CD4-positive, CD25-positive, alpha-beta regulatory T cell (primary cell): ENCODE measurements at regions not wholly inside any gene's neighbourhood (a gene's known extent, or its start where the extent isn't known, plus 50 kb on each side); places are given as distances from the start of the nearest gene placed in this dataset.
"Not testable (repeated sequence)": the region's sequence is repeated elsewhere in the genome, so short reads cannot be mapped to it uniquely, and the experiment has no call there.

Source experiments
- ATAC-seq, 2 donors: fragments of 150-1000 bp; cut with Tn5 transposase; one replicate each; pipeline ENCODE4 v1.10.0; 2021; ENCODE audit warnings: low read depth in 2 of 2, moderate number of reproducible peaks in 2 of 2, moderate library complexity in 1 of 2
- DNase-seq, 3 donors: peaks; one replicate each; pipeline versions ENCODE4 v3.0.0 to v3.0.0-alpha.2; 2012 to 2022; ENCODE audit warnings: mixed read lengths in 1 of 3
- H3K27ac ChIP-seq: one replicate; pipeline ENCODE4 v1.7.0; 2013; ENCODE audit warnings: mild to moderate bottlenecking, low read length; ENCODE audit not compliant: insufficient read depth, poor library complexity, severe bottlenecking
- H3K27me3 ChIP-seq: one replicate; pipeline ENCODE4 v1.7.0; 2013; ENCODE audit warnings: low read length; ENCODE audit not compliant: control insufficient read depth, insufficient read depth
- H3K36me3 ChIP-seq: one replicate; pipeline ENCODE4 v1.7.0; 2013; ENCODE audit warnings: mild to moderate bottlenecking, low read length, moderate library complexity; ENCODE audit not compliant: control insufficient read depth, insufficient read depth
- H3K4me1 ChIP-seq: 2 replicates; pipeline ENCODE4 v1.7.0; 2013; ENCODE audit warnings: mild to moderate bottlenecking, low read length; ENCODE audit not compliant: insufficient read depth, control insufficient read depth, poor library complexity, severe bottlenecking
- H3K4me3 ChIP-seq: one replicate; pipeline ENCODE4 v1.7.0; 2013; ENCODE audit warnings: low read depth, mild to moderate bottlenecking, low read length, moderate library complexity
- H3K9me3 ChIP-seq, 2 experiments: 1 replicate in 1 of 2; 2 replicates in 1 of 2; pipeline ENCODE4 v1.7.0; 2013; ENCODE audit warnings: low read length in 2 of 2, mild to moderate bottlenecking in 1 of 2, moderate library complexity in 1 of 2; ENCODE audit not compliant: control insufficient read depth in 2 of 2
- H3K27ac Mint-ChIP-seq, 3 donors: one replicate each; pipeline ENCODE4 v1.8.0; 2020 to 2022; ENCODE audit warnings: mild to moderate bottlenecking in 3 of 3, mixed read lengths in 3 of 3, moderate library complexity in 2 of 3
- H3K27me3 Mint-ChIP-seq: one replicate; pipeline ENCODE4 v1.8.0; 2022; ENCODE audit warnings: mild to moderate bottlenecking, mixed read lengths
- H3K36me3 Mint-ChIP-seq: one replicate; pipeline ENCODE4 v1.8.0; 2020; ENCODE audit warnings: mixed read lengths
- H3K4me1 Mint-ChIP-seq, 4 donors: one replicate each; pipeline ENCODE4 v1.8.0; 2020 to 2022; ENCODE audit warnings: mixed read lengths in 4 of 4, mild to moderate bottlenecking in 1 of 4
- H3K4me3 Mint-ChIP-seq, 4 donors: one replicate each; pipeline ENCODE4 v1.8.0; 2020 to 2022; ENCODE audit warnings: mild to moderate bottlenecking in 4 of 4, mixed read lengths in 4 of 4, moderate library complexity in 3 of 4
- H3K9me3 Mint-ChIP-seq, 7 donors: one replicate each; pipeline ENCODE4 v1.8.0; 2020 to 2022; ENCODE audit warnings: mixed read lengths in 7 of 7, mild to moderate bottlenecking in 3 of 7, moderate library complexity in 2 of 7

DNA sequence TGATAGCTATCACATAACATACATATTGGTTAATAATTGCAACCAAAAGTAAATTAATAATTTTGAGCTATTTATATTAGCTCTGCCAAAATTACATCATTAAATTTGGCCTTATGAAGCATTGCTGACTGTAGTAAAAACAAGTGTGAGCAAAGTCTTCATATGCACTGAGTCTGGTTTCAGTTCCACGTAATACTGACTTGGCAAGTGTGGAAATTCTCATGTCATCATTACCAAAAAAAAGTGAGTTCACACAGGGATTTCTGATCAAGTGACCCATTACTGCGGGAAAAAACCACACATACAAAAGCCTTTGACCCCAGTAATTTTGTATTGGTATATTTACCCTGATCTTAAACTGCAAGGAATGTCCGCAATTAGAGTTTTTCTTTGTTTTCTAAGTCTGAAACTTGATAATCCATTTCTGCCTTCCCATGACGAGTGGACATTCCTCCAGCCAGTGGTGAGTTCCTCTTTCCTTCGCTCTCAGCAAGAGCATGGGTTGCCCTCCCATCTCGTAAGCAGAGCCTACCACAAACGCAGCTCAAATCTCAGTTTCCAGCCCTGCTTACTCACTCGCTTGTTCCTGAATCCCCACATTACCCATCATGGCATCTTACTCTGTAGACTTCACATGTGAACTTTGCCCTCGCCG is 220.2 kb upstream of the DMRT1 start:
- Mint-ChIP-seq H3K4me3 (no peak overlapping the region), H3K27ac (no peak overlapping the region), H3K4me1 (peaks cover 0 to 2% (median 0%) of the 10 kb centered on the region in 4 donors), H3K36me3 (no peaks in the 10 kb centered on the region), H3K9me3 (peaks cover 0 to 1% (median 0%) of the 10 kb centered on the region in 7 donors), H3K27me3 (peaks cover 18% of the 10 kb centered on the region)
- Histone ChIP-seq H3K27me3 (no peaks in the 10 kb centered on the region), H3K27ac (no peak overlapping the region), H3K4me3 (no peak overlapping the region), H3K9me3 (no peaks in the 10 kb centered on the region), H3K36me3 (no peaks in the 10 kb centered on the region), H3K4me1 (no peaks in the 10 kb centered on the region)
- ATAC-seq: no peak
- DNase-seq: no peak

GRCh38 chr9:624935-625500 is 216.5 kb upstream of the DMRT1 start:
- no peaks in the 10 kb centered on the region for H3K36me3 Mint-ChIP-seq
- H3K9me3 Mint-ChIP-seq: peaks cover 0 to 1% (median 0%) of the 10 kb centered on the region in 7 donors
- no peaks in the 10 kb centered on the region for H3K36me3 ChIP-seq
- no peak overlapping the region for H3K4me3 ChIP-seq
- H3K27ac Mint-ChIP-seq: peak overlapping the region in 1 of 3 donors; percentile 58
- H3K4me1 ChIP-seq: no peaks in the 10 kb centered on the region
- H3K27me3 Mint-ChIP-seq: peaks cover 9% of the 10 kb centered on the region
- no peak overlapping the region for H3K27ac ChIP-seq
- DNase-seq: no peak
- peaks cover 0 to 8% (median 0%) of the 10 kb centered on the region in 4 donors for H3K4me1 Mint-ChIP-seq
- H3K4me3 Mint-ChIP-seq: no peak overlapping the region
- H3K9me3 ChIP-seq: no peaks in the 10 kb centered on the region
- ATAC-seq: no peak
- no peaks in the 10 kb centered on the region for H3K27me3 ChIP-seq

GRCh38 chr9:625613-626012 is 215.9 kb upstream of the DMRT1 start:
- ATAC-seq (no peak), DNase-seq (no peak)
- Histone ChIP-seq H3K4me3 (no peak overlapping the region), H3K27me3 (no peaks in the 10 kb centered on the region), H3K36me3 (no peaks in the 10 kb centered on the region), H3K9me3 (no peaks in the 10 kb centered on the region), H3K4me1 (no peaks in the 10 kb centered on the region), H3K27ac (no peak overlapping the region)
- Mint-ChIP-seq H3K27me3 (peaks cover 9% of the 10 kb centered on the region), H3K4me1 (peaks cover 0 to 8% (median under 1%) of the 10 kb centered on the region in 4 donors), H3K4me3 (no peak overlapping the region), H3K9me3 (peaks cover 0 to 1% (median 0%) of the 10 kb centered on the region in 7 donors), H3K36me3 (no peaks in the 10 kb centered on the region), H3K27ac (peak overlapping the region in 2 of 3 donors; percentile 25 to 58)

DNA sequence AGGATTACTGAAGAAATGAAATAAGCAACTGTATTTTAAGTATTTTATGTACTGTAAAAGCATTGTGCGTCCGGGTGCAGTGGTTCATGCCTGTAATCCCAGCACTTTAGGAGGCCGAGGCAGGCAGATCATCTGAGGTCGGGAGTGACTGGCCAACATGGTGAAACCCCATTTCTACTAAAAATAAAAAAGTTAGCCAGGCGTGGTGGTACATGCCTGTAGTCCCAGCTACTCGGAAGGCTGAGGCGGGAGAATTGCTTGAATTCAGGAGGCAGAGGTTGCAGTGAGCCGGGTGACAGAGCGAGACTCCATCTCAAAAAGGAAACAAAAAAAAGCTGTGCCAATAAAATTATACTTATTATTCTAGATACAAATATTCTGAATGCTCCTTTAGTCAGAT is 215.4 kb upstream of the DMRT1 start:
- H3K4me3 Mint-ChIP-seq, H3K36me3 ChIP-seq, H3K4me1 ChIP-seq, H3K9me3 ChIP-seq, ATAC-seq, H3K27me3 ChIP-seq, H3K9me3 Mint-ChIP-seq, H3K27ac ChIP-seq, H3K36me3 Mint-ChIP-seq, DNase-seq, H3K27me3 Mint-ChIP-seq, H3K4me3 ChIP-seq: not testable (repeated sequence)
- Mint-ChIP-seq H3K4me1 (peaks cover 0 to 13% (median 4%) of the 10 kb centered on the region in 4 donors), H3K27ac (peak overlapping the region in 2 of 3 donors; percentile 14 to 25)

GRCh38 chr9:626596-626995 is 214.9 kb upstream of the DMRT1 start:
- peaks cover under 1 to 18% (median 7%) of the 10 kb centered on the region in 4 donors for H3K4me1 Mint-ChIP-seq
- Histone ChIP-seq H3K4me1 (peaks cover 6% of the 10 kb centered on the region), H3K36me3 (no peaks in the 10 kb centered on the region), H3K9me3 (no peaks in the 10 kb centered on the region), H3K4me3 (no peak overlapping the region), H3K27ac (no peak overlapping the region), H3K27me3 (no peaks in the 10 kb centered on the region)
- H3K27me3 Mint-ChIP-seq: peaks cover 9% of the 10 kb centered on the region
- H3K4me3 Mint-ChIP-seq: no peak overlapping the region
- DNase-seq: no peak
- no peaks in the 10 kb centered on the region for H3K36me3 Mint-ChIP-seq
- H3K9me3 Mint-ChIP-seq: peaks cover 0 to 1% (median 0%) of the 10 kb centered on the region in 7 donors
- ATAC-seq: no peak
- H3K27ac Mint-ChIP-seq: no peak overlapping the region

GRCh38 chr9:627336-627970 is 214.0 kb upstream of the DMRT1 start:
- Mint-ChIP-seq H3K36me3 (no peaks in the 10 kb centered on the region), H3K27me3 (peaks cover 7% of the 10 kb centered on the region), H3K9me3 (peaks cover 0 to 3% (median 0%) of the 10 kb centered on the region in 7 donors), H3K4me1 (peaks cover 7 to 22% (median 12%) of the 10 kb centered on the region in 4 donors), H3K4me3 (no peak overlapping the region), H3K27ac (no peak overlapping the region)
- H3K36me3 ChIP-seq: no peaks in the 10 kb centered on the region
- ATAC-seq (no peak), DNase-seq (no peak)
- H3K27ac ChIP-seq: no peak overlapping the region
- H3K4me3 ChIP-seq: no peak overlapping the region
- no peaks in the 10 kb centered on the region for H3K27me3 ChIP-seq
- H3K9me3 ChIP-seq: no peaks in the 10 kb centered on the region
- H3K4me1 ChIP-seq: peaks cover 8% of the 10 kb centered on the region

- Histone ChIP-seq H3K9me3 (no peaks in the 10 kb centered on the region), H3K4me1 (peaks cover 8% of the 10 kb centered on the region), H3K27me3 (no peaks in the 10 kb centered on the region), H3K27ac (no peak overlapping the region), H3K4me3 (no peak overlapping the region), H3K36me3 (no peaks in the 10 kb centered on the region)
- Mint-ChIP-seq H3K4me3 (no peak overlapping the region), H3K4me1 (peaks cover 7 to 23% (median 12%) of the 10 kb centered on the region in 4 donors), H3K27me3 (peaks cover under 1% of the 10 kb centered on the region), H3K27ac (no peak overlapping the region), H3K9me3 (peaks cover 0 to 3% (median 0%) of the 10 kb centered on the region in 7 donors), H3K36me3 (no peaks in the 10 kb centered on the region)
- DNase-seq: peak in 1 of 3 donors; percentile 19
- ATAC-seq: no peak
Observed at GRCh38 chr9:629146-629545, 212.4 kb upstream of the DMRT1 start.
